ENCODE measurements at regions not wholly inside any gene's neighbourhood (a gene's known extent, or its start where the extent isn't known, plus 50 kb on each side); places are given as distances from the start of the nearest gene placed in this dataset.

GRCh38 chr2:196224756-196225155 is 53.4 kb upstream of the STK17B start:
- DNase-seq (ENCODE audit: low read depth in 2 of 2) = no peak

- DNase-seq (ENCODE audit: low read depth in 2 of 2) = no peak
These were observed 53.8 kb upstream of the STK17B start for GRCh38 chr2:196225213-196225612.

GRCh38 chr2:196226058-196226706 is 54.8 kb upstream of the STK17B start:
- no peak for DNase-seq (ENCODE audit: low read depth in 2 of 2)

GRCh38 chr2:196226707-196227065 is 55.3 kb upstream of the STK17B start:
- DNase-seq (ENCODE audit: low read depth in 2 of 2) = no peak

GRCh38 chr2:196229013-196229412 is 57.6 kb upstream of the STK17B start:
- DNase-seq (ENCODE audit: low read depth in 2 of 2) = no peak

GRCh38 chr2:196230061-196230854 is 58.9 kb upstream of the STK17B start:
- DNase-seq (ENCODE audit: low read depth in 2 of 2) = peak in 1 of 2 experiments; percentile 33

- no peak for DNase-seq (ENCODE audit: low read depth in 2 of 2)
These were observed 61.8 kb upstream of the STK17B start for GRCh38 chr2:196233021-196233804.

GRCh38 chr2:196233805-196234475 is 62.6 kb upstream of the STK17B start:
- no peak for DNase-seq (ENCODE audit: low read depth in 2 of 2)

GRCh38 chr2:196234672-196235071 is 63.3 kb upstream of the STK17B start:
- DNase-seq (ENCODE audit: low read depth in 2 of 2) = peak in 1 of 2 experiments; percentile 62

GRCh38 chr2:196238836-196239380 is 67.5 kb upstream of the STK17B start:
- no peak for DNase-seq (ENCODE audit: low read depth in 2 of 2)

- peak; percentile 45 to 68 for DNase-seq (ENCODE audit: low read depth in 2 of 2)
These were observed 68.5 kb upstream of the STK17B start for GRCh38 chr2:196239622-196240587.

- DNase-seq (ENCODE audit: low read depth in 2 of 2) = no peak
These were observed 69.8 kb upstream of the STK17B start for GRCh38 chr2:196241175-196241574.

GRCh38 chr2:196242131-196242620 is 70.8 kb upstream of the STK17B start:
- no peak for DNase-seq (ENCODE audit: low read depth in 2 of 2)

- no peak for DNase-seq (ENCODE audit: low read depth in 2 of 2)
These were observed 73.1 kb upstream of the STK17B start for GRCh38 chr2:196244516-196244915.

- DNase-seq (ENCODE audit: low read depth in 2 of 2) = no peak
These were observed 73.6 kb upstream of the STK17B start for GRCh38 chr2:196244966-196245365.

- DNase-seq (ENCODE audit: low read depth in 2 of 2) = no peak
These were observed 74.2 kb upstream of the STK17B start for GRCh38 chr2:196245378-196246140.

- no peak for DNase-seq (ENCODE audit: low read depth in 2 of 2)
These were observed 76.0 kb upstream of the STK17B start for GRCh38 chr2:196247114-196247975.

- no peak for DNase-seq (ENCODE audit: low read depth in 2 of 2)
These were observed 76.5 kb upstream of the STK17B start for GRCh38 chr2:196247976-196248280.

Data from stimulated activated CD4-positive, alpha-beta T cell treated with anti-CD3 and anti-CD28 coated beads, Interleukin-12 subunit alpha, Interleukin-12 subunit beta, amount 100 ng/mL, for 24 hours (primary cell).